Cardiac fibroblast (primary cell): ENCODE measurements at regions not wholly inside any gene's neighbourhood (a gene's known extent, or its start where the extent isn't known, plus 50 kb on each side); places are given as distances from the start of the nearest gene placed in this dataset.

Experiments
- DNase-seq, 2 donors: peaks; one replicate each; pipeline versions ENCODE4 v3.0.0 to v3.0.0-alpha.2; 2010; ENCODE audit warnings: low read depth in 2 of 2
- H3K4me3 ChIP-seq, 2 donors: replicated peaks in 1 of 2; 1 replicate in 1 of 2; 2 replicates in 1 of 2; pipeline ENCODE4 v1.5.1; 2011; ENCODE audit warnings: low read depth in 2 of 2, low read length in 2 of 2, mild to moderate bottlenecking in 2 of 2, moderate library complexity in 1 of 2
- TF ChIP-seq, protein P1 (sequence below): IDR thresholded peaks from one replicate; pipeline ENCODE4 v1.5.1; 2011; ENCODE audit warnings: low read depth, mild to moderate bottlenecking, low read length, inconsistent platforms

DNA sequence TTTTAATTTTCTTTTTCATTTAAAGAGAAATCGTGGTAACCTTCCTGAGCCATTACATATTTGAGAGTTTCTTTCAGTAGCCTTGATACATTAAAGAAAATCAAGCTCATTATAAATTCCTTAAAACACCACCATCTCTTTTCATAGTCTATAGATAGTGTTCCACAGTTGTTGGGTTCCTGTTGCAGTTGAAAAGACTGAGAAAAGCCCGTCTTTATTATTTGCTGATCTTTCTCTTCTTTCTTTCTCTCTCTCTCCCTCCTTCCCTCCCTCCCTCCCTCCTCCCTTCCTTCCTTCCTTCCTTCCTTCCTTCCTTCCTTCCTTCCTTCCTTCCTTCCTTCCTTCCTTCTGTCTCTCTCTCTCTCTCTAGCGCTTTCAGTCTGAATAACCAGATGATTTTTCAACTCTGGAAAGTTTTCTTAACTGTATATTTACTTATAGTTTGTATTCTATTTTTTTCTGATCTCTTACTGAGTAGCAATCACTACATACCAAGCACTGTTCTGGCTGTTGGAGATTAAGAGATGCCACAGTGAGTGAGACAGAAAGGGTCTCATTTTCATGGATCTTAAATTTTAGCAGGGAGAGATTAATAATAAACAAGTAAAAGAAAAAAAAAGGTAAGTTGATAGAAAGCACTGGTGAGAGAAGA, 157.5 kb downstream of the TINAG start:
- no peak for DNase-seq
- TF ChIP-seq, protein P1, sequence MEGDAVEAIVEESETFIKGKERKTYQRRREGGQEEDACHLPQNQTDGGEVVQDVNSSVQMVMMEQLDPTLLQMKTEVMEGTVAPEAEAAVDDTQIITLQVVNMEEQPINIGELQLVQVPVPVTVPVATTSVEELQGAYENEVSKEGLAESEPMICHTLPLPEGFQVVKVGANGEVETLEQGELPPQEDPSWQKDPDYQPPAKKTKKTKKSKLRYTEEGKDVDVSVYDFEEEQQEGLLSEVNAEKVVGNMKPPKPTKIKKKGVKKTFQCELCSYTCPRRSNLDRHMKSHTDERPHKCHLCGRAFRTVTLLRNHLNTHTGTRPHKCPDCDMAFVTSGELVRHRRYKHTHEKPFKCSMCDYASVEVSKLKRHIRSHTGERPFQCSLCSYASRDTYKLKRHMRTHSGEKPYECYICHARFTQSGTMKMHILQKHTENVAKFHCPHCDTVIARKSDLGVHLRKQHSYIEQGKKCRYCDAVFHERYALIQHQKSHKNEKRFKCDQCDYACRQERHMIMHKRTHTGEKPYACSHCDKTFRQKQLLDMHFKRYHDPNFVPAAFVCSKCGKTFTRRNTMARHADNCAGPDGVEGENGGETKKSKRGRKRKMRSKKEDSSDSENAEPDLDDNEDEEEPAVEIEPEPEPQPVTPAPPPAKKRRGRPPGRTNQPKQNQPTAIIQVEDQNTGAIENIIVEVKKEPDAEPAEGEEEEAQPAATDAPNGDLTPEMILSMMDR: no peak
- H3K4me3 ChIP-seq: no peak overlapping the region

- TF ChIP-seq, protein P1: no peak
- DNase-seq: no peak
- H3K4me3 ChIP-seq: no peak overlapping the region
Measured at GRCh38 chr6:54467384-54467783, 159.1 kb downstream of the TINAG start.

- DNase-seq: no peak
- no peak overlapping the region for H3K4me3 ChIP-seq
- TF ChIP-seq, protein P1: no peak
Measured at GRCh38 chr6:54473328-54473727, 165.1 kb downstream of the TINAG start.

- no peak for DNase-seq
- H3K4me3 ChIP-seq: no peak overlapping the region
- TF ChIP-seq, protein P1: no peak
Measured at GRCh38 chr6:54474898-54475297, 166.7 kb downstream of the TINAG start.

DNA sequence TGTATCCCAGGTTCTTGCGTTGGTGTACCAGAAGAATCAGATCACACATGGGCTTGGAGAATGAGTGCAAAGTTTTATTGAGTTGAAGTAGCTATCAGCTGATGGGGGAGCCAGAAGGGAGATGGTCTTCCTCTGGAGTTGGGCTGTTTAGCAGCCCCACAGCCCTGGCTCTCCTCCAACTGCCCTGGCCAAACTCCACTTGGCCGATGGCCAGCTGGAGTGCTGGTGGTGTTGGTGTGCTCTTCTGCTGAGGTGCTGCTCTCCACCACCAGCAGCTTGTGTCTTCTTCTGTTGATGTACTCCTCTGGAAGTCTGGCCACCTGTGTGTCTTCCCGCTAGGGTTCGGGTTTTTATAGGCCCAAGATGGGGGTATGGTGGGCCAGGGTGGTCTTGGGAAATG, 172.8 kb downstream of the TINAG start:
- no peak for DNase-seq
- TF ChIP-seq, protein P1: no peak
- H3K4me3 ChIP-seq: no peak overlapping the region

DNA sequence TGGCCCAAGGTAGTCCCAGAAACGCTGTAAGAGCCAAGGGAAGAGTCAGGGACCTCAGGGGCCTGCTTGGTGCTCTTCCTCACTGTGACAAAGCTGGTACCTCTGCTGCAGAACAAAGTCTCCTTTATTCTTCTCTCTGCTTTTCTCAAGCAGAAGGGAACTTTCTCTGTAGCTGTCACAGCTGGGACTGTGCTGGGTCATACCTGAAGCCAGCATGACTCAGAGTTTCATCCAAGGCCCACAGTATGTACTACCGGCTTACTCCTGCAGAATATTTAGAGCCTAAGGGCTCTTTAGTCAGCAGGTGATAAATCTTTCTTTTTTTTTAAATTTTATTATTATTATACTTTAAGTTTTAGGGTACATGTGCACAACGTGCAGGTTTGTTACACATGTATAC, 183.2 kb downstream of the TINAG start:
- DNase-seq: peak in 1 of 2 donors; percentile 1
- TF ChIP-seq, protein P1: no peak
- no peak overlapping the region for H3K4me3 ChIP-seq

- no peak overlapping the region for H3K4me3 ChIP-seq
- TF ChIP-seq, protein P1: no peak
- DNase-seq: peak; percentile 47 to 78
Measured at GRCh38 chr6:54493138-54493537, 184.9 kb downstream of the TINAG start.
